HCEC 1CT (cell line): ENCODE measurements at regions not wholly inside any gene's neighbourhood (a gene's known extent, or its start where the extent isn't known, plus 50 kb on each side); places are given as distances from the start of the nearest gene placed in this dataset.
"Not testable (repeated sequence)": the region's sequence is repeated elsewhere in the genome, so short reads cannot be mapped to it uniquely, and the experiment has no call there.

Source experiments
- DNase-seq: peaks from one replicate; pipeline ENCODE4 v3.0.0-alpha.2; 2017

DNA sequence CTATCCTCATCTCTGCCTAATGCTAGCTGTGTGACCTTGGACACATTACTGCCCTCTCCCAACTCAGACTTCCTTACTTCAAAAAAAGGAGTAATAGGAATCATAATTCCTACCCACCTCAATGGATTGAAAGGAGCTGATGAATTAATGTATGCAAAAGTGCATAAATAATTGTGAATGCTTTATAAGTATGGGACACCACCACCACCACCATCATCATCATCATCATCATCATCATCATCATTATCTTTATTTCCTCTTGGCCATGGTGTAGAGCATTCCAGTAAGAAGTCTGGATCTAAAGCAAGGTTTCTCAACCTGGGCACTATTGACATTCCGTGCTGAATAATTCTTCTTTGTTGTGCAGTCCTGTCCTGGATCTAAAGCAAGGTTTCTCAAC is 282.5 kb downstream of the MEX3B start:
- DNase-seq: no peak

- no peak for DNase-seq
Measured at GRCh38 chr15:81760686-81761085, 285.1 kb downstream of the MEX3B start.

DNA sequence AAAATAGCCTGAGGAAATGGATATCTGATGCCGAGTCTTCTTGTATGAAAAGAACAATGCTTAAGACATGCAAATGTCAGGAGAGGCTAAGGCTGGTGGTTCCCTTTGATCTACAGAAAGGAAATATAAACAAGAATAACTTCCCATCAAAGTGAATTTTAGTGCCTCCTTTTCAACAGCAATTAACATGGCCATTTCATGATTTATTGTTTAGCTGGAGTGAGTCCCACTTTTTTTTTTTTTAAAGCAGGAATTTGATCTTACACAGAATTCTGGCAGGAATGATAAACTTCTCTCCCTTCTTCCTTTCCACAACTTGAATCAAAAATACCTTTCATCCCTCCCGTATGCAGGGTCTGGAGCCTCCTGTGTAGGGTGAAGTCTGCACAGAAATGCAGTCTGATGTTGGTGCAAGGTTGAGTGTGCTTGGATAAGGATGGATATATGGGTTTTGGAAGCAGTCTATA is 287.0 kb downstream of the MEX3B start:
- no peak for DNase-seq

- no peak for DNase-seq
Measured at GRCh38 chr15:81755626-81756025, 290.2 kb downstream of the MEX3B start.

GRCh38 chr15:81754078-81754477 is 291.7 kb downstream of the MEX3B start:
- DNase-seq: no peak

- DNase-seq: no peak
Measured at GRCh38 chr15:81752974-81753373, 292.8 kb downstream of the MEX3B start.

DNA sequence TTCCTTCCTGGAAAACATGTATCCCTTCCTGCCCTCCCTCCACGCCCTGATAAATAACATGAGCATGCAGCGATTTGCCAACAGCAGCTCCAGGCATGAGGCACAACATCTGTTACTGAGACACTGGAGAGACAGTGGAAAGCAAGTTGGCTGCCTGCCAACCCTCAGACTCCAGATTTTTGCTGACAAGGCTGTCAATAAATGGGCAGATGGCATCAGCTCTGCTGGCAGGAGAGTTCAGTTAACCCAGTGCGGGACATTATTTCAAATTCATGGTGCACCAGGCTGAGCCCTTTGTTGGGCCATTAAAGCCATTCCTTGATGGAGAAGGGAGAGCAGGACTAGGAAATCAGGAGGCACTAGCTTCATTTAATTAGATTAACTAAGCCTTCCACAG is 293.3 kb downstream of the MEX3B start:
- DNase-seq: peak; percentile 3

DNA sequence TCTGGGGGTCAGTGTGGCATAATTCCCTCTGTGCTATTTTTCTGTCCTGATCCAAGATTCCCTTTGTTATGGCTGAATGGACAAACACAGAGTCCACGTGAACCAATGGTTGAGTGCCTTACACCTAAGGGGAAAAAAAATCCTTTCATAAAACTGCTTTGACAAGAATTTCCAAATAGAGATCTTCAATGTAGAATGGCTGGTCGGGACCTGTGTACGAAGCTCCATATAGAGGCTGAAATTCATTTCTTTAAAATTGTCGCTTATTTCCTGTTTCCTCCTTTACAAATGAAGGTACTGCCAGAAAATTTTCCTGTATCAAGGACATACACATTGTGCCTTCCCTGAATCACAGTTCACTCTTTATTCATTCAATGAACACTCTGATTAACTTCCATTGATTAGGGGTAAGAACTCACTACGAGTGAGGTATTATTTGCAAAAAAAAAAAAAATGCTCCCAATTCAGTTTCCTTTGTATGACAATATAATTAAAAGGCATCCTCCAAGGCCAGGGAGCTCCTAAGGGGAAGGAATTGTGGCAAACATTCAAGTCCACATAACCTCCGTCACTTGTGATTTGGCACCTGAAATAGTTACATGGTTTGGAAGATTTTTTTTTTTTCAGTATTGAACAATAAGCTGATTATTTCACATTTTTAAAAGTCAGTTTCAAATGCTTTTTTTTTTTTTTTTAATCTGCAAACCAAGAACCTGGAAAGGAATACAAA is 293.8 kb downstream of the MEX3B start:
- DNase-seq: no peak

DNA sequence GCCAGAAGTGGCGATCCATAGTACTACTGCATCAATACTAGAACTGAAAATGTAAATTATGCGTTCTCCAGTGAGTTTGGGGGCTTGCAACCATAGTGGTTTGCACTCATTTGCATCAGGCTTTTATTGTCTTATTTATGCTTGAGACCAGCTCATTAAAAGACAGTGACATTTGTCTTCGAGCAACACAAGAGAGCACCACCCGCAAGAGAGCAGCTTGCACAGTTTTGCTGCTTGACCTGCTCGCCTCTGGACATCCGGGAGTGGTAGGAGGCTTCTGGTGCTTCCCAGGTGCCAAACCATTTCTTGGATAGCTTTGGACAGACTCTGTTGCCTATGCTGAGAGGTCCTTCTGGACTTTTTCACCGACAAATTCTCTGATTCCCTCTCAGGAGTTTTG is 294.6 kb downstream of the MEX3B start:
- DNase-seq: no peak

DNA sequence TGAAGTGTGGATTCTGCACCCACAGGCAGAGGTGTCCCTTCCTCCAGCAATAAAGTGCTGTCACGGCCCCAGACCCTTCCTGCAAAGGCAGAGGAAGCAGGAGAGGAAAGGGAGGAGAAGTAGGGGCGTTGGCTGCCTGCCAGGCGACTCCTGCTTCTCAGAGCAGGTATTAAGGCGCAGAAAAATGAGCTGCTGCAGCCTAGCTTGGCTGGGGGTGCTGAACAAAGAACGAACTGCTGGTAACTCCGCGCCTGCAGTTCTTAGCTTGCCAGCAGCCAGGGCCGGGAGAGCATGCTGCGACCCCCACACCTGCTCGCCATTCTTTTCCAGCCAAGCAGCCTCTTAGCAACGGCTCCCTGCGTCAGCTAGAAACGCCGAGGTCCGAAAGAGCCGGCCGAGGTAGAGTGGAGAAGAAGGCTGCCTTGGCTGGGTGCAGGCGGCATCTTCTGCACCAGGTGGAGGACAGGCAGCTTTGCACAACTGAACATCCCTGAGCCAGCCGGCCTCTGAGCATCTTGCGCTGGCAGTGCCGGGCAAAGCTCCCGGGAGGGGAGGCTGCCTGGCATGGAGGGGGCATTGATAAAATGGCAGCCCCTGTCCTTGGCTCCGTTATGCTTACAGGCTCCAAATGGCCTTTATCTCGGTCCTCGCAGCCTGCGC is 296.0 kb downstream of the MEX3B start:
- no peak for DNase-seq

DNA sequence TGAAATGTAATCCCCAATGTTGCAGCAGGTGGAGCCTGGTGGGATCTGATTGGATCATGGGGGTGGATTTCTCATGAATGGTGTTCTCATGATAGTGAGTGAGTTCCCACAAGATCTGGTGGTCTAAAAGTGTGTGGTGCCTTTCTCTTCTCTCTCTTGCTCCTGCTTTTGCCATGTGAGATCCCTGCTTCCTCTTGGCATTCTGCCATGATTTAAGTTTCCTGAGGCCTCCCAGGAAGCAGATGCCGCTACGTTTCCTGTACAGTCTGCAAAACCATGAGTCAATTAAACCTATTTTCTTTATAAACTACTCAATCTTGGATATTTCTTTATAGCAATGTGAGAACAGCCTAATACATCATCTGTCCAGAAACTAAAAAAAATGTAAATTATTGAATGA is 298.3 kb downstream of the MEX3B start:
- DNase-seq: no peak

GRCh38 chr15:81747026-81747425 is 298.8 kb downstream of the MEX3B start:
- no peak for DNase-seq

DNA sequence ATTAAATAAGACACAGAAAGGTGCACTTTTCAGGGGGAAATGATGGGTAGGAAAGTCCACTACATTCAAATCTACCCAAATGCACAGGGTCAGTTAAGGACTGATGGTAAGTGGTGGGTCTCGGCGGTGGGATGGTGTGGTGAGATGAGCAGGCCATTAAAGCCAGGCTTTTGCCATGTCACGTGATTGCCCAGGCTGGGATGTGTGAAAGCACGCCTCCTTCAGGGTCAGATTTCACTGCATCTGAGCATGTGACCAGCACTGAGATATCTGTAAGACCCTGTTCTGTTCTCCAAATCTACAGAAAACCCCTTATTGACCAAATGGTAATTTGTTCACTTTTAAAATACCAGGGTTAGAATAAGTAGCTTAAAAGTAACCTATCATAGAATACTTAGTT is 301.5 kb downstream of the MEX3B start:
- no peak for DNase-seq

GRCh38 chr15:81740416-81740815 is 305.4 kb downstream of the MEX3B start:
- DNase-seq: no peak

GRCh38 chr15:81729340-81729739 is 316.5 kb downstream of the MEX3B start:
- DNase-seq: no peak

GRCh38 chr15:81728726-81729125 is 317.1 kb downstream of the MEX3B start:
- no peak for DNase-seq

GRCh38 chr15:81725590-81725989 is 320.2 kb downstream of the MEX3B start:
- no peak for DNase-seq

- DNase-seq: no peak
Measured at GRCh38 chr15:81724536-81724935, 321.3 kb downstream of the MEX3B start.

DNA sequence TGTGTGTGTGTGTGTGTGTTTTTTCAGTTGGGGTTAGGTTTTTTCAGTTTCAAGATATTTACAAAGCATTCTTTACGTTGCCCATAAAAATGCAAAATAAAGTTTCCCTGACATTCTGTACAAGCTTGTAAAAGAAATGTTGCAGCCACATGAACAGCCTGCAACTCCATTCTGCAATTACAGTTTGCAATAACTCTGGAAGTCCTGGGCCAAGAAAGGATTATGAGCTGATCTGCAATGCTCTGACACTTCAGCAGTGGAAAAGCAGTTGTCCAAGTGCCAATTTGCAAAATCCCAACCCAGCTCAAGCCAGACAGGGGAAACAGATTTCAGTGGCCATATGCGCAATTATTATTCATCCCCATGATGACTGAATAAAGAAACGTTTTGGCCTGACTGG is 322.1 kb downstream of the MEX3B start:
- DNase-seq: no peak

DNA sequence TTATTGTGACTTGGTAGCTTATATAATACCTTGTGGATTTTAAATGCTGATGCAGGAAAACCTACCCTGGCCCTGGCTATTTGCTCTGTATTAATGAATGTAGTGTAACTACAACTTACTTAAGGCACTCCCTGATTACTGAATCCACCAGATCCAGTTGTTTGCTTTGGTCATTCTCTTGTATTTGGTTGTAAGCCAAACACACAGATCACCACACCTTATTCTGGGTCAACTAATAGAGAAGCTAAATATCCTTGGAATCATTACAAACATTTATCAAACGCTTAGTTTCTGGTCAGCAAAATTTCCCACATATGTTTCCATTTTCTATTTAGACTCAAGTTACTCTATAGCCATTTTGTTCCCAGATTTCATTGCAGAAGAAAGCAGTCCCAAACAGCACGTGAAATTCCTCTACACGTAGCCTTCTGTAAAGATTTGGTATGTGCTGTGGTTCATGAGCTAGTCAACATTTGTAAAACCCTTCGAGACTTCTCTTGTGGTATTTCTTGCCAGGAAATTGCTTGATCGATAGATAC is 322.6 kb downstream of the MEX3B start:
- DNase-seq: no peak

DNA sequence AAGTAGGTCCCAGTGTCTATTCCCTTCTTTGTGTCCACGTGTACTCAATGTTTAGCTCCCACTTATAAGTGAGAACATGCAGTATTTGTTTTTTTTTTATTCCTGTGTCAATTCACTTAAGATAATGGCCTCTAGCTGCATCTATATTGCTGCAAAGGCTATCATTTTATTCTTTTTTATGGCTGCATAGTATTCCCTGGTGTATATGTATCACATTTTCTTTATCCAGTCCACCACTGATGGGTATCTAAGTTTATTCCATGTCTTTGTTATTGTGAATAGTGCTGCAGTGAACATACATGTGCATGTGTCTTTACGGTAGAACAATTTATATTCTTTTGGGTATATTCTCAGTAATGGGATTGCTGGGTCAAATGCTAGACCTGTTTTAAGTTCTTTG is 329.4 kb downstream of the MEX3B start:
- DNase-seq: not testable (repeated sequence)

DNA sequence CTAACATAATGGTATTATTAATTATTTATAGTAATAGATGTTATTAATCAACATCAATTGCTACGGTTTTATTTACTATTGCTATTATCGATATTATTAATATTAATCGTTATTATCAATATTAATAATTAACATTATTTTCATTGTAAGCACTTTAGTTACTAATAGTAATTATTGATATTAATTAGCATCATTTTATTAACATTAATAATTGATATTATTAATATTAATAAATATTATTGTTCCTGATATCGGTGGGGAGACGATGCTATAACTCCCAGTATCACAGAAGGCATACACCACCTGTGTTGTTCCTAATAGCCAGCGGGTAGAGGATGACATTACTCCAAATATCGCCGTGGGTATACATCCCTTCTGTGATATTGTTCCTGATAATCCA is 335.5 kb downstream of the MEX3B start:
- DNase-seq: no peak

GRCh38 chr15:81706816-81707346 is 332.9 kb upstream of the TMC3 start:
- not testable (repeated sequence) for DNase-seq

- DNase-seq: not testable (repeated sequence)
Measured at GRCh38 chr15:81705727-81706126, 331.7 kb upstream of the TMC3 start.
